Activated CD8-positive, alpha-beta memory T cell treated with anti-CD3 and anti-CD28 coated beads for 1 hour (primary cell): ENCODE measurements at regions not wholly inside any gene's neighbourhood (a gene's known extent, or its start where the extent isn't known, plus 50 kb on each side); places are given as distances from the start of the nearest gene placed in this dataset.

Experiments
- DNase-seq, 2 donors: peaks; one replicate each; pipeline ENCODE4 v3.0.0-alpha.2; 2020; ENCODE audit warnings: low read depth in 1 of 2; ENCODE audit errors: extremely low read depth in 1 of 2

DNA sequence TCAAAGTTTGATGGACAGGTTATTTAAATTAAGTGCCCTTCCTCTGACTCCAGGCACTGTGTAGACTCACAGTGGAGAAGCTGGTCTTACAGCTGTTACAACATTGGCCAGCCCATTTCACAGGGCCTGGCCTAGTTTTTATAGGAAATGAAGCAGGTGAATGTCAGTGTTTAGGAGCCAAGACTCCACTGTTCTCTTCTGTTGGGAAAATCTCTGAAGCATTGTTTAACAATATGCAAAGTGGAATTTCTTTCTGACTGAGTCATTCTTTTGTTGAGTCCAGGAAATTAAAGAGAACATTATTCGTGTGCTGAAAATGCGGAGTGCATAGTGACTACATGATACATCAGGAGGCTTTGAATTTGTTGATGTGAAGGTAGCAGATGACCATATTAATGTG is 64.7 kb downstream of the ARRDC4 start:
- DNase-seq = no peak

GRCh38 chr15:98034731-98035130 is 74.2 kb downstream of the ARRDC4 start:
- no peak for DNase-seq

DNA sequence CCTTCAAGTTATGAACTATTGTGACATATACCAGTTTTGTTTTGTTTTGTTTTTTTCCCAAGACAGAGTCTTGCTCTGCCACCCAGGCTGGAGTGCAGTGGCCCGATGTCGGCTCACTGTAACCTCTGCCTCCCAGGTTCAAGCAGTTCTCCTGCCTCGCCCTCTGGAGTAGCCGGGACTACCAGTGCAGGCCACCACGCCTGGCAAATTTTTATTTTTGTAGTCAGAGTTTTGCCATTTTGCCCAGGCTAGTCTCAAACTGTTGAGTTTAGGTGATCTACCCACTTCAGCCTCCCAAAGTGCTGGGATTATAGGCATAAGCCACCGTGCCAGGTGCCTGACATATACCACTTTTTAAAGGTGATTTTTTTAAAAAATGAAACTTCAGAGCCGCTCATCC is 74.6 kb downstream of the ARRDC4 start:
- DNase-seq = no peak

- DNase-seq = no peak
Measured at GRCh38 chr15:98035577-98036010, 75.1 kb downstream of the ARRDC4 start.

DNA sequence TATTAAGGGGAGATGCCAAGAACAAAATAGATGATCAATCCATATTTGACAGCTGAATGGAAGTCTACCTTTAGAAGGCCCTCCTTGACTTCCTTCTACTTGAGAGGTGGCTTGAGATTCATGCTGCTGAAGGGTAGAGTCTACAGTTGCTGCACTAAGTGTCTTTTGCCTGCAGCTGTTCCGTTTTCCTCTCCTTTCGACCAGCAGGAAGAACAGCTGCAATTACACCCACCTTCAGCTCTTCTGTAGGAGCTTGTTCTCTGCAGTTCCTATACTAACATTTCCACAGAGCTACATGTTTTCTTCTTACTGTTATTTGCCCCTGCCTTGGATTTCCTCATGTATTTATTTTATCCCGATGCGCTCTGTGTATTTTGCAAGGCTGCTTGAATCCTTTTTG is 79.1 kb downstream of the ARRDC4 start:
- DNase-seq = no peak

GRCh38 chr15:98040146-98040545 is 79.6 kb downstream of the ARRDC4 start:
- DNase-seq = no peak

DNA sequence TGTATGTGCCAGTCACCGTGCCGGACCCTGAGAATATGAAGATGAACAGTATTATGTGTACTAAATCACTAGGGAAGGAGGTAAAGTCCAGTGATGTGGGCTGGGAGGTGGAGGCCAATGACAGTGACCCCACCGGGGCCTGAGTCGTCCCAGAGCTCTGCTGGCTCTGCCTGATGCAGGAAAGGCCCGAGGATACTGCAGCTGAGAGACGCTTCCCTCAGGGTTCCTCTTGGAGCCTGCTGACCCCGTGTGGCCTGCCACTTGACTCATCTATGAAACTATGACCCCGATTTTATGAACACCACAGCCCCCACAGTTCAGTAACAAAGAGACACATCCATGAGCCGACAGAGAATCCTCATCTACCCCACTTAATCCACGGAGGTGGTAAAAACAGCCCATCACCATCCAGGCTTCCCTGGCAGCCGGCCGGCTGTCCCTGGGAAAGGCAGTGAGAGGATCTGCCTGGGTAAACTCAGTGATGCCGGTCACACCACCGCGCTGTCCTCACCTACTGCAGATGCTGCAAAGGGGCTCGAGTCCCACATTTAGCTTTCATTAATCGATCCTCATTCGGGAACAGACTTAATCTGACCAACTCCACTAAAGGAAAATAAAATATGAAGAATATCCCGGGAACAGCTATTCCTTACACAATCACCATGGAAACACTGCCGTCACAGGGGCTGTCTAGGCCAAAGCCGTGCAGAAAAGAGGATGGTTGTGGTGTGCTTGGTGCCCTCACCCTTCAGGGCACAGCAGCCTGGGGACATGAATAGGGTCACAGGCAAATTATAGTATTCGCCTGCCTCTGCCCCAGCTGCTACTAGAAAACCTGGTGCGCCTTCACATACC is 82.9 kb downstream of the ARRDC4 start:
- no peak for DNase-seq

DNA sequence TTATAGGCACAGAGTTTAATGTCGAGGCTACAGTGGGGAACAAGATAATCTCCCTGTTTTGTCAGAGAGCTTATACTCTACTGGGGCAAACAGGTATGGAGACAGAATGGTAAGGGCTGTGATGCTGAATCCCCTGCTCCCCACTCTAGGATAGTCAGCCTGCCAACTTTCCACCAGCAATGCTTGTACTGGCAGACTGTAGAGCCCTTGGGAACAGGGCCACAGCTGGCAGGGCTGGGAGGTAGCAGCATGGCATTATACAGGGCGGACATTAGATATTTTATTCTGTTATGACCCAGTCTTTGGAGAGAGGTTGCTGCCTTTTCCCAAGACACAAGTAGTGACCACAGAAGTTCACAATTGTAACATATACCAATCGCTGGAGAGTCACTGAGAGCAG is 91.2 kb downstream of the ARRDC4 start:
- no peak for DNase-seq

- no peak for DNase-seq
Measured at GRCh38 chr15:98057453-98057852, 97.0 kb downstream of the ARRDC4 start.

DNA sequence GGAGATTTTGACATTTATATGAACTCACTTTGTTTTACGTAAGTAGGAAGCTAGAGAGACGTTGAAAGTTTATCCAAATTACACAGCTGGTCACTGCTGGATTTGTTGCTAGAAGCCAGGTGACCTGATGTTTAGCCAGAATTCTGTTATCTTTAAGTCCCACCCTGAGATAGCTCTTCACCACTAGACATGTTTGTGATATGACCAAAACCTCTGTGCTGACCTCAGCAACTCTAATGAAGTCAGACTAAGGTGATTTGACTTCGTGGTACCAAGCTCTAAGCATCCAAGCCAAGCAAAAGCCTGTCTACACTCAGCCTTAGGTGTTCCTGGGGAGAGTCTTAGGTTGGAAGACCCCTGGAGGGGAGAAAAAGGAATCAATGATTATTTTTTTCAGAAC is 102.4 kb downstream of the ARRDC4 start:
- DNase-seq = no peak

DNA sequence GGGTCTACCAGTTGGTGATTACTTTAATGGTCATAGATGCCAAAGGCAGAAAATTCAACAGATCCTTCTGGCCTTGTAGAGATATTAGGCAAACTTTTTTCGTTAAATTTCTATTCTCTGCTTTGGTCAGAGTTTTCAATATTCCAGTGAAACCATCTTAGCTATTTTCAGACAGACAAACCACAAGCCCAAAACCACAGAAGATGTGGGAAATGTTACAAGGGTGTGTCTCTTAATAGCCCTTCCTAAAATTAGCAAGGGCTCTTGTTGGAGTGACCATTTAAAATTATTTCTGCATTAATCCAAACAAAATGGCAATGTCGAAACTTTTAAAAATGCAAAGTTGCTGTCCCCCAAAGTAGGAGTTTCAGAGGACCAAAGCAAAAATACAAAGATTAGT is 102.8 kb downstream of the ARRDC4 start:
- DNase-seq = no peak

DNA sequence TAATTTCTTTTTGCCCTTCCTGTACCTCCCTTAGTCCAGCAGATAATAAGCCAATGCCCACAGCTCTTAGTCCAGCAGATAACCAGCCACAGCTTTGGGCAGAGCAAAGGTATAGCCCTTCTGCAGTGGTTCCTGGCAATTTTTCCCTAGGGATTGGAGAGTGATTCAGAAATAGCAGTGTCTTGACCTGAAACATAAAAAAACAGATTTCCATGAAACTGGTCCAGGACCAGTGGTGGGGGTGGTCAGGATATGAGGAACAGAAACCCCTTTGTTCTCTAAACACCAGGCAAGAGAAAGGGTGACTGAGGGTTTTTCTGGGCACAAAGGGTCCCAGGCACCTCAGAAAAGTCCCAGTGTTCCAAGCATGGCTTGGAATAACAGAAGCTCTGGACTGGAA is 103.4 kb downstream of the ARRDC4 start:
- DNase-seq = no peak

- no peak for DNase-seq
Measured at GRCh38 chr15:98067339-98067738, 106.8 kb downstream of the ARRDC4 start.

- DNase-seq = no peak
Measured at GRCh38 chr15:98069256-98069655, 108.8 kb downstream of the ARRDC4 start.

- DNase-seq = no peak
Measured at GRCh38 chr15:98070137-98070536, 109.6 kb downstream of the ARRDC4 start.

DNA sequence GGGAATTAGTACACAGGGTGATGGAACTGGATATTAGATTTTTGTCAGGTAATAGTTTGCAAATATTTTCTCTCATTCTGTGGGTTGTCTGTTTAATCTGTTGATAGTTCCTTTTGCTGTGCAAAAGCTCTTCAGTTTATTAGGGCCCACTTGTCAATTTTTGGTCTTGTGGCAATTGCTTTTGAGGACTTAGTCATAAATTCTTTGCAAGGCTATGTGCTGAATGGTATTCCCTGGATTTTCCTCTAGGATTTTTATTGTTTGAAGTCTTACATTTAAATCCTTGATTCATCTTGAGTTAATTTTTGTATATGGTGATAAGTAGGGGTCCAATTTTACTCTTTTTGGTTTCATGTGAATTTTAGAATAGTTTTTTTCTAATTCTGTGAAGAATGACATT is 111.3 kb downstream of the ARRDC4 start:
- no peak for DNase-seq

DNA sequence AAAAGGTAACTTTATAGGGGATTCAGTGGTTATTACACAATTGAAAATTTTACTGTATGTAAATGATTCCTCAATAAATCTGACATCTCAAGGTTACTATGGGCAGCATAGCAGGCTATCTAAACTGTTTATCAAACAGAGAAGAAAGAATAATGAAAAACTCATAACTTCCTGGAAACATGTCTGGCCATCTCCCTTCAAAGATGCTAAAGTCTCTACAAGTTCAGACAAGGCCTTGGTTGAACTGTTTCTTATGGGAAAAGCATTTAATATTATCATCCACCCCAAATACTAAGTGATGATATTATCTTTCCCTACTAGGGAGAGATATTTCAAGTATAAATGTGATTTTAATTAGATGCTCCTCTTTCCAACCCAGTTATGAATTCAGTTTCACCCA is 114.9 kb downstream of the ARRDC4 start:
- DNase-seq = no peak

- no peak for DNase-seq
Measured at GRCh38 chr15:98076021-98076816, 115.7 kb downstream of the ARRDC4 start.

DNA sequence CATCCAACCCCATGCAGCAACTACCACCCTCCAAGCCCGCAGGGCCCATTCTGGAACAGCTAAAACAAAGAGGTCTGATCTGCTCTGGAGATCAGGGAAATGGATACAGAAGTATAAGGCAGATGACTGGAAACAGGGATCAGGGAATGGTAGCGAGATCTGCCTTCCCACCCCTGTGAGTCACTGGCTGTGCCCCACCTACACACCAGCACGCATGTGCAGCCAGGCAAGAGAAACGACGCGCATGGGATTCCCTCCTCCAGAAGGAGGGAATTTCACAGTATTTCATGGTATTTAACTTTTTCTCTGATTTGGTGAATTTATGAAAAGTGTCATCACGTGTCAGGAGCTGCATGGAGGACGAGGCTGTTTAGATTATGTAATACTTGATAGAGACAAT is 116.7 kb downstream of the ARRDC4 start:
- DNase-seq = no peak

DNA sequence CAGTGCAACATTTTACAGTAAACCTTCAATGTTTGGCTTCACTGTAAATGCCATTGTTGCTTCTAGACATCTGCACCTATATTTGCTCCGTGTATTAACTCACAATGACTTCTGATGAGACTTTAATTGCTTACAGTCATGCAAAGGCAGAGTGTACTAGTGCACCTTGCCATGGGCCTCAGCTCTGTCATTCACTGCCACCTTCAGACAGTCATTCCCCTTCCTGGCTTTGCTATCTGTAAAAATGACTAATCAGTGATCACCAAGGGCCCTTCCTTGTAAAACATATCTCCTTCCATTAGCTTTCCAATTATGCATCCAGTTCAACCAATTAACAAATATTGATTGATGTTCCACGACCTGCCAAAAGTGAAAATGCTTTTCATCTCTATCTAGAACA is 120.3 kb downstream of the ARRDC4 start:
- DNase-seq = no peak

GRCh38 chr15:98083203-98083910 is 122.9 kb downstream of the ARRDC4 start:
- DNase-seq = no peak
